ENCODE measurements at regions not wholly inside any gene's neighbourhood (a gene's known extent, or its start where the extent isn't known, plus 50 kb on each side); places are given as distances from the start of the nearest gene placed in this dataset.

DNA sequence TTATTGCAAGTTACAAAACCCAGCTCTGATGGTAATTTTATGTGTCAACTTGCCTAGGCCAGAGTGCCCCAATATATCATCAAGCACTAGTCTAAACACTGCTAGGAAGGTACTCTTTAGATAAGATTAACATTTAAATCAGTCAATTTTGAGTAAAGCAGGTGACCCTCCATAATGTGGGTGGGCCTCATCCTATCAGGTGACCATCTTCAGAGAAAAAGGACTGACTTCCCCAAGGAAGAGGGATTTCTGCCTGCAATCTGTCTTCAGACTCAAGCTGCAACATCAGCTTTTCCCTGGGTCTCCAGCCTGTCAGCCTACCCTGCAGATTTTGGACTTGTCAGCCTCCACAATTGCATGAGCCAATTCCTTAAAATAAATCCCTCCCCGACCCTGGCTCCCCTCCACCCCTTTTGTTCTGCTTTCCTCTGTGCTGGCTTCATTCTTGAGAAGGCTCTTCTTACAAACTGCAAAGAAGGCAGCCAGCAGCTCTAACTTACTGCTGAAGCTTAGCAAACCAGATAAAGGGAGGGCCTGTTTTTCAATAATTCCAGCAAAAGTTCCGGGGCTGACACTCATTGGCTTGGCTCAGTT is 56.4 kb upstream of the RUNX3 start:
- DNase-seq (ENCODE audit: low read depth in 2 of 2), result no peak

DNA sequence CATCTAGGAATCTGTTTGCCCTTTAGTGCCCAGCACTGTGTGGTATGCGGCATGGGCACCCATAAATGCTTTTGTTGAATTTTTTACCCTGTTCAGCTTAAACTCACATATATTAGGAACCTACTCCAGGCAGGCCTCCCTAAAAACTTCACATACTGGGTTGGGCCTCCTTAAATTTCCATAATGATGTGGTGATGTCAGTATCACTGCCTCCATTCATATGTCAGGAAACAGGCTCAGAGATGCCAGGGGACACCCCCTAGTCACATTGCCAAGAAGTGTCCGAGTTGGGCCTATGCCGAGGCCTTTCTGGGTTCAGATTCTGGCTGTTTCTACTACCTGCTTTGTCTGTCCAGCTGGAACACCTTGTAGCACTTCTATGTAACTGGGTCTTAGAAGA is 55.7 kb upstream of the RUNX3 start:
- DNase-seq (ENCODE audit: low read depth in 2 of 2), result no peak

GRCh38 chr1:24984800-24985522 is 54.9 kb upstream of the RUNX3 start:
- DNase-seq (ENCODE audit: low read depth in 2 of 2), result no peak

GRCh38 chr1:24984300-24984699 is 54.2 kb upstream of the RUNX3 start:
- DNase-seq (ENCODE audit: low read depth in 2 of 2), result no peak

- no peak for DNase-seq (ENCODE audit: low read depth in 2 of 2)
Measured at GRCh38 chr1:24983006-24983680, 53.1 kb upstream of the RUNX3 start.

DNA sequence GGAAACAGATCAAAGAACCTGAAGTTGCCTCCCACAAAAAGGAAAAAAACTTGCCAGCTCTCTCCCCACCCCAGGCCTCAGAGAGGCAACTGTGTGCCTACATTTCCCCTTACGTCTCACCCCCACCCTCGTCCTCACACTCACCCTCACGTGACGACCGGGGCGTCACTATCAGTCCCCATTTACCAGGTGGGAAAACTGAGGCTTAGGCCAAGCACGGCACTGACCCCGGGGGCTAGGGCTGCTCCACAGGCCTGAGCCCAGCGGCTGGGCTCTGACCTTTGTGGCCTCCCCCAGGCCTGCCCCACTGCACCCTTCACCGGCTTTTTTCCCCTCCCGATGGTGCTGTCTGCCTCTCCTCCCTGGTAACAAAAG is 51.5 kb upstream of the RUNX3 start:
- no peak for DNase-seq (ENCODE audit: low read depth in 2 of 2)

GRCh38 chr1:24980836-24981630 is 51.0 kb upstream of the RUNX3 start:
- no peak for DNase-seq (ENCODE audit: low read depth in 2 of 2)

Data from activated CD4-positive, alpha-beta T cell treated with anti-CD3 and anti-CD28 coated beads for 24 hours (primary cell).